ENCODE measurements at regions not wholly inside any gene's neighbourhood (a gene's known extent, or its start where the extent isn't known, plus 50 kb on each side); places are given as distances from the start of the nearest gene placed in this dataset.
"Not testable (repeated sequence)": the region's sequence is repeated elsewhere in the genome, so short reads cannot be mapped to it uniquely, and the experiment has no call there.

DNA sequence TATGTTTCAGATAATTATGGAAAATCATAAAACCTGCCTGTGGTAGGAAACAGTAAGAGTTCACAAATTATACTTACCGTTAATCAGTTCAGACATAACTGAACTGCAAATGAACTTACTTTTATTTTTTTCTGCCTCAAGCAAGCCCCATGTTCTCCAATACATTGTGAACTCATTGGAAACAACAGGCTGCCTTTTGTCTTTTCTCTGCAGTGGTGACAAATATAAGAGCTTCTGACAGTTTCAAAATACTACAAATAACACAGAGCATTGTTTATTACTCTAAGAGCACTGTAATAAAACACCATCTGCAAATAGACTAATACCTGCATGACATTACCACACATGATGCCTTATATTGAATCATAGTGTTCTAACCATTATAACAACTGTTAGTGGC is 94.0 kb upstream of the CDCA7L start:
- Histone ChIP-seq H3K36me3 (ENCODE audit: insufficient read depth, low read length) (no peaks in the 10 kb centered on the region), H2AFZ (ENCODE audit: low read depth, low read length) (no peak overlapping the region), H3K4me3 (ENCODE audit: low read length) (no peak overlapping the region), H3K9me3 (ENCODE audit: low read length) (no peaks in the 10 kb centered on the region), H3F3A (ENCODE audit: insufficient read depth, low read length, poor library complexity, severe bottlenecking) (no peaks in the 10 kb centered on the region), H3K79me2 (replicated peaks; ENCODE audit: insufficient read depth, low read length) (no peaks in the 10 kb centered on the region), H3K4me2 (ENCODE audit: low read length) (no peak overlapping the region), H3K9ac (ENCODE audit: low read length) (no peak overlapping the region), H4K20me1 (ENCODE audit: insufficient read depth) (no peaks in the 10 kb centered on the region), H3K27ac (ENCODE audit: low read length) (no peak overlapping the region), H3K27me3 (ENCODE audit: insufficient read depth, low read depth, low read length) (no peaks in the 10 kb centered on the region), H3K9me2 (ENCODE audit: insufficient read depth, low read length) (no peaks in the 10 kb centered on the region)
- no peak for TF ChIP-seq EZH2 (IDR thresholded peaks at IDR 0.05; ENCODE audit: borderline replicate concordance, insufficient read depth, low read length, poor library complexity, severe bottlenecking)
- TF ChIP-seq MXI1 (conservative IDR thresholded peaks at IDR 0.05; ENCODE audit: poor library complexity, severe bottlenecking), result no peak
- no peak for TF ChIP-seq POLR2AphosphoS5 (IDR thresholded peaks at IDR 0.05)
- TF ChIP-seq TAF1 (IDR thresholded peaks at IDR 0.05; ENCODE audit: low read depth), result no peak
- no peak for TF ChIP-seq RAD21 (conservative IDR thresholded peaks at IDR 0.05)

DNA sequence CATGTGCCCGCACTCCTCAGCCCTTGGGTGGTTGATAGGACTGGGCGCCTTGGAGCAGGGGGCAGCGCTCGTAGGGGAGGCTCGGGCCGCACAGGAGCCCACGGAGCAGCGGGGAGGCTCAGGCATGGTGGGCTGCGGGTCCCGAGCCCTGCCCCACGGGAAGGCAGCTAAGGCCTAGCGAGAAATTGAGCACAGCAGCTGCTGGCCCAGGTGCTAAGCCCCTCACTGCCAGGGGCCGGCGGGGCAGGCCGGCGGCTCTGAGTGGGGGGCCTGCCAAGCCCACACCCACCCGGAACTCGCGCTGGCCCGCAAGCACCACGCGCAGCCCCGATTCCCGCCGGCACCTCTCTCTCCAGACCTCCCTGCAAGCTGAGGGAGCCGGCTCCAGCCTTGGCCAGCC is 86.7 kb upstream of the CDCA7L start:
- not testable (repeated sequence) for H3K9ac ChIP-seq (ENCODE audit: low read length); H2AFZ ChIP-seq (ENCODE audit: low read depth, low read length); H3F3A ChIP-seq (ENCODE audit: insufficient read depth, low read length, poor library complexity, severe bottlenecking); H3K9me2 ChIP-seq (ENCODE audit: insufficient read depth, low read length); H3K79me2 ChIP-seq (replicated peaks; ENCODE audit: insufficient read depth, low read length); H4K20me1 ChIP-seq (ENCODE audit: insufficient read depth); H3K4me2 ChIP-seq (ENCODE audit: low read length); H3K4me3 ChIP-seq (ENCODE audit: low read length); H3K27ac ChIP-seq (ENCODE audit: low read length); H3K27me3 ChIP-seq (ENCODE audit: insufficient read depth, low read depth, low read length); H3K9me3 ChIP-seq (ENCODE audit: low read length); H3K36me3 ChIP-seq (ENCODE audit: insufficient read depth, low read length)

DNA sequence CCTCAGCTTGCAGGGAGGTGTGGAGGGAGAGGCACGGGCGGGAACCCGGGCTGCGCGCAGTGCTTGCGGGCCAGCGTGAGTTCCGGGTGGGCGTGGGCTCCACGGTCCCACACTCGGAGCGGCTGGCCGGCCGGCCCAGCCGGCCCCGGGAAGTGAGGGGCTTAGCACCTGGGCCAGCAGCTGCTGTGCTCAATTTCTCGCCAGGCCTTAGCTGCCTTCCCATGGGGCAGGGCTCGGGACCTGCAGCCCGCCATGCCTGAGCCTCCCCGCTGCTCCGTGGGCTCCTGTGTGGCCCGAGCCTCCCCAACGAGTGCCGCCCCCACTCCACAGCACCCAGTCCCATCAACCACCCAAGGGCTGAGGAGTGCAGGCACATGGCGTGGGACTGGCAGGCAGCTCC is 83.0 kb upstream of the CDCA7L start:
- not testable (repeated sequence) for H3K36me3 ChIP-seq (ENCODE audit: insufficient read depth, low read length); H3K4me2 ChIP-seq (ENCODE audit: low read length); H3K27me3 ChIP-seq (ENCODE audit: insufficient read depth, low read depth, low read length); H3K9ac ChIP-seq (ENCODE audit: low read length); H2AFZ ChIP-seq (ENCODE audit: low read depth, low read length); H4K20me1 ChIP-seq (ENCODE audit: insufficient read depth); H3K79me2 ChIP-seq (replicated peaks; ENCODE audit: insufficient read depth, low read length); H3K9me3 ChIP-seq (ENCODE audit: low read length); H3F3A ChIP-seq (ENCODE audit: insufficient read depth, low read length, poor library complexity, severe bottlenecking); H3K9me2 ChIP-seq (ENCODE audit: insufficient read depth, low read length); H3K4me3 ChIP-seq (ENCODE audit: low read length); H3K27ac ChIP-seq (ENCODE audit: low read length)

DNA sequence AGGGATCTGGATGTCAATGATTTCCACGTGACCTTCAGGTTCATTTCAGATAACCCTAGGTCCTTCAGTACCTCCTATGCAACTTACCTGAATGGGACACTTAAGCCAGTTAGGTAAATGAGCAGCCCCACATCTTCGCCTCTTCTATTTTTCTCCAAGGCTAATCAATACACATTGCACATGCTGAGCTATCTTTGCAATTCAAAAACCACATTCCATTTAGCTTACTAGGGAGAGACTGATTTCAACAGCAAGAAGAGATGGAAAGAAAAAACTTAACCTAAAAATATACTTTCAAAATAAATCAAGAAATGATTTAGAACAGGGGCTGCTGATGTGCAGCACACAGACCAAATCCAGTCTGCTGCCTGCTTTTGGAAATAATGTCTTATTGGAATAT is 81.8 kb upstream of the CDCA7L start:
- no peak for TF ChIP-seq TAF1 (IDR thresholded peaks at IDR 0.05; ENCODE audit: low read depth)
- TF ChIP-seq, protein P1, sequence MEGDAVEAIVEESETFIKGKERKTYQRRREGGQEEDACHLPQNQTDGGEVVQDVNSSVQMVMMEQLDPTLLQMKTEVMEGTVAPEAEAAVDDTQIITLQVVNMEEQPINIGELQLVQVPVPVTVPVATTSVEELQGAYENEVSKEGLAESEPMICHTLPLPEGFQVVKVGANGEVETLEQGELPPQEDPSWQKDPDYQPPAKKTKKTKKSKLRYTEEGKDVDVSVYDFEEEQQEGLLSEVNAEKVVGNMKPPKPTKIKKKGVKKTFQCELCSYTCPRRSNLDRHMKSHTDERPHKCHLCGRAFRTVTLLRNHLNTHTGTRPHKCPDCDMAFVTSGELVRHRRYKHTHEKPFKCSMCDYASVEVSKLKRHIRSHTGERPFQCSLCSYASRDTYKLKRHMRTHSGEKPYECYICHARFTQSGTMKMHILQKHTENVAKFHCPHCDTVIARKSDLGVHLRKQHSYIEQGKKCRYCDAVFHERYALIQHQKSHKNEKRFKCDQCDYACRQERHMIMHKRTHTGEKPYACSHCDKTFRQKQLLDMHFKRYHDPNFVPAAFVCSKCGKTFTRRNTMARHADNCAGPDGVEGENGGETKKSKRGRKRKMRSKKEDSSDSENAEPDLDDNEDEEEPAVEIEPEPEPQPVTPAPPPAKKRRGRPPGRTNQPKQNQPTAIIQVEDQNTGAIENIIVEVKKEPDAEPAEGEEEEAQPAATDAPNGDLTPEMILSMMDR (IDR thresholded peaks at IDR 0.05; ENCODE audit: poor library complexity, severe bottlenecking), result no peak
- TF ChIP-seq EZH2 (IDR thresholded peaks at IDR 0.05; ENCODE audit: borderline replicate concordance, insufficient read depth, low read length, poor library complexity, severe bottlenecking), result no peak
- no peak for TF ChIP-seq RAD21 (conservative IDR thresholded peaks at IDR 0.05)
- TF ChIP-seq EP300 (conservative IDR thresholded peaks at IDR 0.05; ENCODE audit: poor library complexity, severe bottlenecking), result no peak
- no peak for TF ChIP-seq POLR2AphosphoS5 (IDR thresholded peaks at IDR 0.05)
- TF ChIP-seq SMC3 (conservative IDR thresholded peaks at IDR 0.05; ENCODE audit: poor library complexity), result no peak
- no peak for TF ChIP-seq MXI1 (conservative IDR thresholded peaks at IDR 0.05; ENCODE audit: poor library complexity, severe bottlenecking)
- TF ChIP-seq, protein P2, sequence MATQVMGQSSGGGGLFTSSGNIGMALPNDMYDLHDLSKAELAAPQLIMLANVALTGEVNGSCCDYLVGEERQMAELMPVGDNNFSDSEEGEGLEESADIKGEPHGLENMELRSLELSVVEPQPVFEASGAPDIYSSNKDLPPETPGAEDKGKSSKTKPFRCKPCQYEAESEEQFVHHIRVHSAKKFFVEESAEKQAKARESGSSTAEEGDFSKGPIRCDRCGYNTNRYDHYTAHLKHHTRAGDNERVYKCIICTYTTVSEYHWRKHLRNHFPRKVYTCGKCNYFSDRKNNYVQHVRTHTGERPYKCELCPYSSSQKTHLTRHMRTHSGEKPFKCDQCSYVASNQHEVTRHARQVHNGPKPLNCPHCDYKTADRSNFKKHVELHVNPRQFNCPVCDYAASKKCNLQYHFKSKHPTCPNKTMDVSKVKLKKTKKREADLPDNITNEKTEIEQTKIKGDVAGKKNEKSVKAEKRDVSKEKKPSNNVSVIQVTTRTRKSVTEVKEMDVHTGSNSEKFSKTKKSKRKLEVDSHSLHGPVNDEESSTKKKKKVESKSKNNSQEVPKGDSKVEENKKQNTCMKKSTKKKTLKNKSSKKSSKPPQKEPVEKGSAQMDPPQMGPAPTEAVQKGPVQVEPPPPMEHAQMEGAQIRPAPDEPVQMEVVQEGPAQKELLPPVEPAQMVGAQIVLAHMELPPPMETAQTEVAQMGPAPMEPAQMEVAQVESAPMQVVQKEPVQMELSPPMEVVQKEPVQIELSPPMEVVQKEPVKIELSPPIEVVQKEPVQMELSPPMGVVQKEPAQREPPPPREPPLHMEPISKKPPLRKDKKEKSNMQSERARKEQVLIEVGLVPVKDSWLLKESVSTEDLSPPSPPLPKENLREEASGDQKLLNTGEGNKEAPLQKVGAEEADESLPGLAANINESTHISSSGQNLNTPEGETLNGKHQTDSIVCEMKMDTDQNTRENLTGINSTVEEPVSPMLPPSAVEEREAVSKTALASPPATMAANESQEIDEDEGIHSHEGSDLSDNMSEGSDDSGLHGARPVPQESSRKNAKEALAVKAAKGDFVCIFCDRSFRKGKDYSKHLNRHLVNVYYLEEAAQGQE (IDR thresholded peaks at IDR 0.05; ENCODE audit: borderline replicate concordance), result no peak
- Histone ChIP-seq H3K27me3 (ENCODE audit: insufficient read depth, low read depth, low read length) (no peaks in the 10 kb centered on the region), H3K9ac (ENCODE audit: low read length) (no peak overlapping the region), H3K4me2 (ENCODE audit: low read length) (no peak overlapping the region), H3K9me3 (ENCODE audit: low read length) (no peaks in the 10 kb centered on the region), H4K20me1 (ENCODE audit: insufficient read depth) (no peaks in the 10 kb centered on the region), H3K9me2 (ENCODE audit: insufficient read depth, low read length) (no peaks in the 10 kb centered on the region), H3K27ac (ENCODE audit: low read length) (no peak overlapping the region), H2AFZ (ENCODE audit: low read depth, low read length) (no peak overlapping the region), H3K36me3 (ENCODE audit: insufficient read depth, low read length) (no peaks in the 10 kb centered on the region), H3K79me2 (replicated peaks; ENCODE audit: insufficient read depth, low read length) (no peaks in the 10 kb centered on the region), H3K4me3 (ENCODE audit: low read length) (no peak overlapping the region), H3F3A (ENCODE audit: insufficient read depth, low read length, poor library complexity, severe bottlenecking) (no peaks in the 10 kb centered on the region)
